ENCODE measurements at regions not wholly inside any gene's neighbourhood (a gene's known extent, or its start where the extent isn't known, plus 50 kb on each side); places are given as distances from the start of the nearest gene placed in this dataset.

DNA sequence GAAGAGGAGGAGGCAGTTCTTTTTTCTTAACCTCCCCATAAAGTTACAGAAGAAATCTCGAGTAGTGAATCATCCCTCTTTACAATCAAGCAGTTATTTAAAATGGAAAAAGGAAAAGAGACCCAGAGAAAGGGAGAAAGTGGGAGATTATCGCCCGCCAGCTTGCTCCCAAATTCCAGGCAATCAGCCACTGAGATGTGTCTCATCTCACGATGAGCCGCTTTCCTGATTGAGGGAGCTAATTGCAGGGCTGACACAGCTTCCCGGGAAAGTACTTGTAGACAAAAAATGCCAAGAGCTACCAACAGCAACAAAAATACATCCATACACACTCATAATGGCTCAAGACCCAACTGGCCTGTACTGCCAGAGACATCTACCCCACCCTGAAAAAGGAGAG lies 191.6 kb upstream of the ZC3H12A start:
- Histone ChIP-seq H3K4me1 (no peaks in the 10 kb centered on the region), H3K9me3 (replicated peaks) (peaks cover 28% of the 10 kb centered on the region), H3K27ac (replicated peaks) (no peak overlapping the region), H3K4me3 (no peak overlapping the region), H3K36me3 (no peaks in the 10 kb centered on the region), H3K27me3 (ENCODE audit: low read depth) (peaks cover 70% of the 10 kb centered on the region)
- intact Hi-C loops (cut with micrococcal nuclease): no loop called here
- TF ChIP-seq, protein P1, sequence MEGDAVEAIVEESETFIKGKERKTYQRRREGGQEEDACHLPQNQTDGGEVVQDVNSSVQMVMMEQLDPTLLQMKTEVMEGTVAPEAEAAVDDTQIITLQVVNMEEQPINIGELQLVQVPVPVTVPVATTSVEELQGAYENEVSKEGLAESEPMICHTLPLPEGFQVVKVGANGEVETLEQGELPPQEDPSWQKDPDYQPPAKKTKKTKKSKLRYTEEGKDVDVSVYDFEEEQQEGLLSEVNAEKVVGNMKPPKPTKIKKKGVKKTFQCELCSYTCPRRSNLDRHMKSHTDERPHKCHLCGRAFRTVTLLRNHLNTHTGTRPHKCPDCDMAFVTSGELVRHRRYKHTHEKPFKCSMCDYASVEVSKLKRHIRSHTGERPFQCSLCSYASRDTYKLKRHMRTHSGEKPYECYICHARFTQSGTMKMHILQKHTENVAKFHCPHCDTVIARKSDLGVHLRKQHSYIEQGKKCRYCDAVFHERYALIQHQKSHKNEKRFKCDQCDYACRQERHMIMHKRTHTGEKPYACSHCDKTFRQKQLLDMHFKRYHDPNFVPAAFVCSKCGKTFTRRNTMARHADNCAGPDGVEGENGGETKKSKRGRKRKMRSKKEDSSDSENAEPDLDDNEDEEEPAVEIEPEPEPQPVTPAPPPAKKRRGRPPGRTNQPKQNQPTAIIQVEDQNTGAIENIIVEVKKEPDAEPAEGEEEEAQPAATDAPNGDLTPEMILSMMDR (IDR thresholded peaks at IDR 0.05; ENCODE audit: borderline replicate concordance): no peak
- DNase-seq: no peak

DNA sequence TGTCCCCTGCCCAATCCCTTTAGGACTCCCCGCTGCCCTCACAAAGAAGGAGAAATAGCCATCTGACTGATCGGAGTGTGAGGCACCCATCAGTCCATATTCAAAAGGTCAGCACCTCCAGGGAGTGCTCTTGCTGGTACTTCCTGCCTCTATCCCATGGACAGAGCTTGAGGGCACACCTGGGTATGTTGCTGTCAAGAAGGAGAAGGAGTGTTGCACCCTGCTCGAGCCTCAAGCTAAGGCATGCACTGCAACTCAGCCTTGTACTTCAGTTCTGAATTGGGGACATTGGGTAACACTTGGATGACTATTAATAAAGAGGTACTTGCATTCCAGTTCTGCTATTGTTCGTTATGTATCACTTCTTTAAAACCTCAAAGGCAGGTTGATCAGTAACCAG lies 190.3 kb upstream of the ZC3H12A start:
- peaks cover 57% of the 10 kb centered on the region for H3K27me3 ChIP-seq (ENCODE audit: low read depth)
- intact Hi-C loops (cut with micrococcal nuclease): no loop called here
- DNase-seq: no peak
- no peak overlapping the region for H3K4me3 ChIP-seq
- peaks cover 28% of the 10 kb centered on the region for H3K9me3 ChIP-seq (replicated peaks)
- H3K4me1 ChIP-seq: no peaks in the 10 kb centered on the region
- TF ChIP-seq, protein P1 (IDR thresholded peaks at IDR 0.05; ENCODE audit: borderline replicate concordance): no peak
- no peak overlapping the region for H3K27ac ChIP-seq (replicated peaks)
- no peaks in the 10 kb centered on the region for H3K36me3 ChIP-seq

DNA sequence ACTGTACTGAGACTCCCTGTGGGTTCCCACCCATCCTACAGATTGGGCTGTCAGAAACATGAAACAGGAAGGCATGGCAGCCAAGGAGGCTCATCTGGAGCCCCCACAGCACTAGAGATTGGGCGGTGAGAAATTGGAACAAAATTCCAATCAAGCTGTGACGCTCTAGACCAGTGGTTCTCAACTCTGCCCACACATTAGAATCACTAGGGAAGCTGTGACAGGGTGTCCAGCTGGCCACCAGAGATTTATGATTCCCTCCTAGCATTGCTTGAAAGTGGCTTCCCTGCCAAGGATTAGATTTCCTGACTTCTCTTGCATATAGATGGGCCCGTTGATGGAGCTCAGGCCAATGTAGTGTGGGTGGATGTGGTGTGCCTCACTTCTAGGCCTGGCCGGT lies 187.5 kb upstream of the ZC3H12A start:
- intact Hi-C loops (cut with micrococcal nuclease): no loop called here
- DNase-seq: no peak

DNA sequence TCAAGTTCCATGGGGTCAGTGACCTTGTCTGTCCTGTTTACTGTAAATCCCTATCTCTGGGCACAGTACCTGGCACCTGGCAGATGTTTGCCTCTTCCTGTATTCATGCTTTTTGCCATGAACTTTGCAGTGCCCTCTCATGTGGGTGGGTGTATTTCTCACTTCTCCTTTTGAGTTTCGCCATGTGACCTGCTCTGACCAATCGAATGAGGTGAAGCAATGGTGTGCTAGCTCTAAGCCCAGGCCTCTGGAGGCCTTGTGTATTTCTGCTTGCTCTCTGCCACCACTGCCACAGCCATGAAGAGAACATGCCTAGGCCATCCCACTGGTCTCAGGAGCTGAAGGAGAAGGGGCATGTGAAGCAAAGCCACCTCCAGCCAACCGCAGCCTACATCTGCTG lies 185.5 kb upstream of the ZC3H12A start:
- peaks cover 14% of the 10 kb centered on the region for H3K9me3 ChIP-seq (replicated peaks)
- no peak overlapping the region for H3K27ac ChIP-seq (replicated peaks)
- peaks cover 65% of the 10 kb centered on the region for H3K27me3 ChIP-seq (ENCODE audit: low read depth)
- TF ChIP-seq, protein P1 (IDR thresholded peaks at IDR 0.05; ENCODE audit: borderline replicate concordance): no peak
- intact Hi-C loops (cut with micrococcal nuclease): no loop called here
- H3K4me3 ChIP-seq: no peak overlapping the region
- H3K4me1 ChIP-seq: no peaks in the 10 kb centered on the region
- no peaks in the 10 kb centered on the region for H3K36me3 ChIP-seq
- no peak for DNase-seq

More for the DNA sequence above, 187.5 kb upstream of the ZC3H12A start:
- Histone ChIP-seq H3K9me3 (replicated peaks) (peaks cover 14% of the 10 kb centered on the region), H3K27me3 (ENCODE audit: low read depth) (peaks cover 60% of the 10 kb centered on the region), H3K4me1 (no peaks in the 10 kb centered on the region), H3K27ac (replicated peaks) (no peak overlapping the region), H3K36me3 (no peaks in the 10 kb centered on the region), H3K4me3 (no peak overlapping the region)
- TF ChIP-seq, protein P1 (IDR thresholded peaks at IDR 0.05; ENCODE audit: borderline replicate concordance): no peak

DNA sequence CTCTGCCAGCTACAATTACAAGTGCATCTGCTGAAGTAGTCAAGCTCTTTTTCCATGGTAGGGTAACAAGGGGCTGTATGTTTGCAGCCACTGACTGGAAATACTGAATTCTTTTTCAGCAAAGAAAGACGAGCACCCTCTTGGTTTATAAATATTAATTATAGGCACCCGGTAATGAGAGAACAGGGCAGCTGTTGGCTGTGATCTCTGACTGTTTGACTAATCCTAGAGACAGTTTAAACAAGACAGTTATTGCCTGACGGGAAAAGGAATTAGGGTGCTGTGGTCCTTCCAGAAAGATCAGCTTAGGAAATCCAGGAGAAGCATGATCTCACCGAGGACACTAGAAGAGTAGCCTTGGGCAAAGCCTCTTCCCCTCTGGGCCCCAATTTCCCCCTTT lies 183.7 kb upstream of the ZC3H12A start:
- Histone ChIP-seq H3K27me3 (ENCODE audit: low read depth) (peaks cover 71% of the 10 kb centered on the region), H3K4me1 (no peaks in the 10 kb centered on the region), H3K36me3 (no peaks in the 10 kb centered on the region), H3K9me3 (replicated peaks) (no peaks in the 10 kb centered on the region), H3K27ac (replicated peaks) (no peak overlapping the region), H3K4me3 (no peak overlapping the region)
- TF ChIP-seq, protein P1 (IDR thresholded peaks at IDR 0.05; ENCODE audit: borderline replicate concordance): no peak
- intact Hi-C loops (cut with micrococcal nuclease): no loop called here
- no peak for DNase-seq

DNA sequence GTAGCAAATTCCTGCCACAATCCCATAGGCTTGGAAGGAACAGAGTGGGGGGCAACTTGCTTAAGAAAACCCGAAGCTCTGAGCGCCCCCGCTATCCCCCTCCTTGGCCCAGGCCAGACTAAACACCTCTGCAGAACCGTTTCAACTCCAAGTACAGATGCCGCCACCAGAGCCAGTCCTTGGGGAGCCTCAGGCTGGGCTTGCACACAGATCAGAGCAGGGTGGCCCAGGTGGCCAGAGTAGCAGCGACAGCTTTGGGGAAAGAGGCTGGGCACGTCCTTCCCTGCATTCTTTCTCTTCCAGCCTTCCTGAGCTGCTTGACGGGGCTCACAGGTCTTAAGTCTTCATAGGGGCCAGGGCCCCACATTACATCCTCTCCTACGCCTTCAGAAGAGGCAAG lies 181.6 kb upstream of the ZC3H12A start:
- no peaks in the 10 kb centered on the region for H3K4me1 ChIP-seq
- no peak overlapping the region for H3K27ac ChIP-seq (replicated peaks)
- TF ChIP-seq, protein P1 (IDR thresholded peaks at IDR 0.05; ENCODE audit: borderline replicate concordance): no peak
- H3K27me3 ChIP-seq (ENCODE audit: low read depth): peaks cover 85% of the 10 kb centered on the region
- no peak overlapping the region for H3K4me3 ChIP-seq
- H3K36me3 ChIP-seq: no peaks in the 10 kb centered on the region
- H3K9me3 ChIP-seq (replicated peaks): no peaks in the 10 kb centered on the region
- intact Hi-C loops (cut with micrococcal nuclease): no loop called here
- no peak for DNase-seq
